GM23338 (cell line): ENCODE measurements at regions not wholly inside any gene's neighbourhood (a gene's known extent, or its start where the extent isn't known, plus 50 kb on each side); places are given as distances from the start of the nearest gene placed in this dataset.

ENCODE experiments used
- ATAC-seq: fragments of 200-7000 bp; cut with Tn5 transposase; 3 replicates; pipeline ENCODE4 v1.9.1; 2020
- DNase-seq: peaks from one replicate; pipeline ENCODE4 v3.0.0-alpha.2; 2015; ENCODE audit warnings: low spot score
- H2AFZ ChIP-seq: fragments of 200-600 bp; sonication (generic); 2 replicates; pipeline ENCODE4 v1.8.0; 2016; ENCODE audit warnings: antibody characterized with exemption, mild to moderate bottlenecking, moderate library complexity
- H3F3A ChIP-seq: fragments of 200-600 bp; sonication (generic); replicated peaks from 2 replicates; pipeline ENCODE4 v1.8.0; 2017; ENCODE audit warnings: antibody characterized with exemption, mixed run types, low read depth
- H3K27ac ChIP-seq: fragments of 200-600 bp; sonication (generic); 2 replicates; pipeline ENCODE4 v1.6.1; 2016; ENCODE audit warnings: low read depth
- H3K27me3 ChIP-seq: fragments of 200-600 bp; sonication (generic); 2 replicates; pipeline ENCODE4 v1.8.0; 2016; ENCODE audit warnings: mild to moderate bottlenecking, mixed run types, moderate library complexity; ENCODE audit not compliant: insufficient read depth
- H3K36me3 ChIP-seq: fragments of 200-600 bp; sonication (generic); 2 replicates; pipeline ENCODE4 v1.8.0; 2016; ENCODE audit warnings: mild to moderate bottlenecking; ENCODE audit not compliant: insufficient read depth
- H3K4me1 ChIP-seq: fragments of 200-600 bp; sonication (generic); 2 replicates; pipeline ENCODE4 v1.8.0; 2016; ENCODE audit warnings: mild to moderate bottlenecking, moderate library complexity; ENCODE audit not compliant: insufficient read depth
- H3K4me2 ChIP-seq: fragments of 200-600 bp; sonication (generic); 2 replicates; pipeline ENCODE4 v1.7.1; 2017; ENCODE audit warnings: mixed run types
- H3K4me3 ChIP-seq: fragments of 200-600 bp; sonication (generic); 2 replicates; pipeline ENCODE4 v1.6.1; 2016; ENCODE audit warnings: mixed run types
- H3K79me2 ChIP-seq: fragments of 200-600 bp; sonication (generic); replicated peaks from 2 replicates; pipeline ENCODE4 v1.8.0; 2017; ENCODE audit warnings: mild to moderate bottlenecking; ENCODE audit not compliant: insufficient read depth
- H3K9me2 ChIP-seq: fragments of 200-600 bp; sonication (generic); 2 replicates; pipeline ENCODE4 v1.8.0; 2017; ENCODE audit not compliant: insufficient read depth
- H4K20me1 ChIP-seq: fragments of 200-600 bp; sonication (generic); replicated peaks from 2 replicates; pipeline ENCODE4 v1.8.0; 2017; ENCODE audit warnings: mild to moderate bottlenecking; ENCODE audit not compliant: insufficient read depth
- H3K27ac Mint-ChIP-seq: 2 replicates; pipeline ENCODE4 v1.8.0; 2020; ENCODE audit warnings: inconsistent platforms, mild to moderate bottlenecking, moderate library complexity, mixed read lengths
- H3K27me3 Mint-ChIP-seq: 3 replicates; pipeline ENCODE4 v1.8.0; 2022; ENCODE audit warnings: low read depth, mild to moderate bottlenecking, moderate library complexity, mixed read lengths, inconsistent platforms; ENCODE audit not compliant: insufficient read depth, poor library complexity
- H3K36me3 Mint-ChIP-seq: 3 replicates; pipeline ENCODE4 v1.8.0; 2021; ENCODE audit warnings: low read depth, mild to moderate bottlenecking, inconsistent platforms, moderate library complexity, mixed read lengths
- H3K4me1 Mint-ChIP-seq: 3 replicates; pipeline ENCODE4 v1.8.0; 2020; ENCODE audit warnings: mild to moderate bottlenecking, inconsistent platforms, mixed read lengths
- H3K4me3 Mint-ChIP-seq: 3 replicates; pipeline ENCODE4 v1.8.0; 2021; ENCODE audit warnings: moderate library complexity, mild to moderate bottlenecking, inconsistent platforms, mixed read lengths
- H3K9me3 Mint-ChIP-seq: 3 replicates; pipeline ENCODE4 v1.8.0; 2020; ENCODE audit warnings: moderate library complexity, mild to moderate bottlenecking, inconsistent platforms, mixed read lengths
- EZH2 ChIP-seq: fragments of 200-600 bp; sonication (generic); IDR thresholded peaks from one replicate; pipeline ENCODE4 v1.8.0; 2017; ENCODE audit warnings: antibody characterized with exemption, mild to moderate bottlenecking, low read depth; ENCODE audit not compliant: unreplicated experiment
- EZH2phosphoT487 ChIP-seq: fragments of 200-600 bp; sonication (generic); IDR thresholded peaks from one replicate; pipeline ENCODE4 v1.8.1; 2018; ENCODE audit warnings: antibody characterized with exemption; ENCODE audit not compliant: unreplicated experiment
- NANOG ChIP-seq: IDR thresholded peaks from 2 replicates; pipeline ENCODE4 v1.6.1; 2016; ENCODE audit warnings: antibody characterized with exemption, borderline replicate concordance
- POLR2AphosphoS5 ChIP-seq: IDR thresholded peaks from 2 replicates; pipeline ENCODE4 v1.6.1; 2016; ENCODE audit warnings: antibody characterized with exemption, low read depth
- TF ChIP-seq, protein P1 (sequence below): IDR thresholded peaks from 2 replicates; pipeline ENCODE4 v1.6.1; 2016; ENCODE audit warnings: antibody characterized with exemption
- TF ChIP-seq, protein P2 (sequence below): fragments of 250-450 bp; sonication (Bioruptor Pico); IDR thresholded peaks from 2 replicates; pipeline ENCODE4 v1.5.0; 2020; ENCODE audit warnings: mild to moderate bottlenecking, moderate library complexity
- TF ChIP-seq, protein P3 (sequence below), 2 experiments: fragments of 200-600 bp in 1 of 2; sonication (generic) in 1 of 2; conservative IDR thresholded peaks; 2 replicates each; pipeline versions ENCODE4 v1.5.1 to v1.6.1; 2016 to 2017; ENCODE audit warnings: antibody characterized with exemption in 2 of 2, low read depth in 2 of 2, mild to moderate bottlenecking in 2 of 2, moderate library complexity in 1 of 2

DNA sequence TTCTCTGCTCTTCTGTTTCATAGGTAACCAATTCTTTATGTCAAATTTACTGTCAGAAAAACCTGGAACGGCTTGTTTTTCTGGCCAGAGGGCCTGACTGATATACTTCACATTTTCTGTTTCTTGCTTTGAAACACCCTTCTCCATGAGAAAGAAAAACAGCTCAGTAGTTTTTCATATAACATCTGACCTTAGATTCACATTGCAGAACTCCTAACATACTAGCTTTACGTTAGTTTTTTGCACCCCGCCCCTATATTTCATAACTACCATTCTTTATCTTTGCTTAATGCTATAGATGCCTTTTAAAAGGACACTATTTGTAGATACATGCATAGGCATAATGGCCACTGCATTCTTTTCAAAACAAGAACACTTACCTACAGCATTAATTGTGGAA lies 83.9 kb upstream of the TSC22D2 start:
- Mint-ChIP-seq H3K4me1 (peaks cover 7% of the 10 kb centered on the region), H3K9me3 (peaks cover 8% of the 10 kb centered on the region), H3K27me3 (no peaks in the 10 kb centered on the region), H3K36me3 (peaks cover 3% of the 10 kb centered on the region; the same call in 1 of the 3 replicates), H3K4me3 (no peak overlapping the region), H3K27ac (no peak overlapping the region)
- no peak for DNase-seq
- H3K79me2 ChIP-seq = no peaks in the 10 kb centered on the region
- ATAC-seq = no peak
- H3F3A ChIP-seq = no peaks in the 10 kb centered on the region
- H3K27me3 ChIP-seq = no peaks in the 10 kb centered on the region
- peak overlapping the region; percentile 75; the same call in 1 of the 2 replicates for H2AFZ ChIP-seq
- no peak overlapping the region for H3K4me3 ChIP-seq
- H3K27ac ChIP-seq = no peak overlapping the region
- H3K4me2 ChIP-seq = no peak overlapping the region
- H4K20me1 ChIP-seq = no peaks in the 10 kb centered on the region
- H3K9me2 ChIP-seq = 0 out of 2 replicates have a peak, but pooled peaks cover 4% of the 10 kb centered on the region
- no peaks in the 10 kb centered on the region for H3K36me3 ChIP-seq
- TF ChIP-seq, protein P1, sequence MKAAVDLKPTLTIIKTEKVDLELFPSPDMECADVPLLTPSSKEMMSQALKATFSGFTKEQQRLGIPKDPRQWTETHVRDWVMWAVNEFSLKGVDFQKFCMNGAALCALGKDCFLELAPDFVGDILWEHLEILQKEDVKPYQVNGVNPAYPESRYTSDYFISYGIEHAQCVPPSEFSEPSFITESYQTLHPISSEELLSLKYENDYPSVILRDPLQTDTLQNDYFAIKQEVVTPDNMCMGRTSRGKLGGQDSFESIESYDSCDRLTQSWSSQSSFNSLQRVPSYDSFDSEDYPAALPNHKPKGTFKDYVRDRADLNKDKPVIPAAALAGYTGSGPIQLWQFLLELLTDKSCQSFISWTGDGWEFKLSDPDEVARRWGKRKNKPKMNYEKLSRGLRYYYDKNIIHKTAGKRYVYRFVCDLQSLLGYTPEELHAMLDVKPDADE = no peak
- TF ChIP-seq, protein P2, sequence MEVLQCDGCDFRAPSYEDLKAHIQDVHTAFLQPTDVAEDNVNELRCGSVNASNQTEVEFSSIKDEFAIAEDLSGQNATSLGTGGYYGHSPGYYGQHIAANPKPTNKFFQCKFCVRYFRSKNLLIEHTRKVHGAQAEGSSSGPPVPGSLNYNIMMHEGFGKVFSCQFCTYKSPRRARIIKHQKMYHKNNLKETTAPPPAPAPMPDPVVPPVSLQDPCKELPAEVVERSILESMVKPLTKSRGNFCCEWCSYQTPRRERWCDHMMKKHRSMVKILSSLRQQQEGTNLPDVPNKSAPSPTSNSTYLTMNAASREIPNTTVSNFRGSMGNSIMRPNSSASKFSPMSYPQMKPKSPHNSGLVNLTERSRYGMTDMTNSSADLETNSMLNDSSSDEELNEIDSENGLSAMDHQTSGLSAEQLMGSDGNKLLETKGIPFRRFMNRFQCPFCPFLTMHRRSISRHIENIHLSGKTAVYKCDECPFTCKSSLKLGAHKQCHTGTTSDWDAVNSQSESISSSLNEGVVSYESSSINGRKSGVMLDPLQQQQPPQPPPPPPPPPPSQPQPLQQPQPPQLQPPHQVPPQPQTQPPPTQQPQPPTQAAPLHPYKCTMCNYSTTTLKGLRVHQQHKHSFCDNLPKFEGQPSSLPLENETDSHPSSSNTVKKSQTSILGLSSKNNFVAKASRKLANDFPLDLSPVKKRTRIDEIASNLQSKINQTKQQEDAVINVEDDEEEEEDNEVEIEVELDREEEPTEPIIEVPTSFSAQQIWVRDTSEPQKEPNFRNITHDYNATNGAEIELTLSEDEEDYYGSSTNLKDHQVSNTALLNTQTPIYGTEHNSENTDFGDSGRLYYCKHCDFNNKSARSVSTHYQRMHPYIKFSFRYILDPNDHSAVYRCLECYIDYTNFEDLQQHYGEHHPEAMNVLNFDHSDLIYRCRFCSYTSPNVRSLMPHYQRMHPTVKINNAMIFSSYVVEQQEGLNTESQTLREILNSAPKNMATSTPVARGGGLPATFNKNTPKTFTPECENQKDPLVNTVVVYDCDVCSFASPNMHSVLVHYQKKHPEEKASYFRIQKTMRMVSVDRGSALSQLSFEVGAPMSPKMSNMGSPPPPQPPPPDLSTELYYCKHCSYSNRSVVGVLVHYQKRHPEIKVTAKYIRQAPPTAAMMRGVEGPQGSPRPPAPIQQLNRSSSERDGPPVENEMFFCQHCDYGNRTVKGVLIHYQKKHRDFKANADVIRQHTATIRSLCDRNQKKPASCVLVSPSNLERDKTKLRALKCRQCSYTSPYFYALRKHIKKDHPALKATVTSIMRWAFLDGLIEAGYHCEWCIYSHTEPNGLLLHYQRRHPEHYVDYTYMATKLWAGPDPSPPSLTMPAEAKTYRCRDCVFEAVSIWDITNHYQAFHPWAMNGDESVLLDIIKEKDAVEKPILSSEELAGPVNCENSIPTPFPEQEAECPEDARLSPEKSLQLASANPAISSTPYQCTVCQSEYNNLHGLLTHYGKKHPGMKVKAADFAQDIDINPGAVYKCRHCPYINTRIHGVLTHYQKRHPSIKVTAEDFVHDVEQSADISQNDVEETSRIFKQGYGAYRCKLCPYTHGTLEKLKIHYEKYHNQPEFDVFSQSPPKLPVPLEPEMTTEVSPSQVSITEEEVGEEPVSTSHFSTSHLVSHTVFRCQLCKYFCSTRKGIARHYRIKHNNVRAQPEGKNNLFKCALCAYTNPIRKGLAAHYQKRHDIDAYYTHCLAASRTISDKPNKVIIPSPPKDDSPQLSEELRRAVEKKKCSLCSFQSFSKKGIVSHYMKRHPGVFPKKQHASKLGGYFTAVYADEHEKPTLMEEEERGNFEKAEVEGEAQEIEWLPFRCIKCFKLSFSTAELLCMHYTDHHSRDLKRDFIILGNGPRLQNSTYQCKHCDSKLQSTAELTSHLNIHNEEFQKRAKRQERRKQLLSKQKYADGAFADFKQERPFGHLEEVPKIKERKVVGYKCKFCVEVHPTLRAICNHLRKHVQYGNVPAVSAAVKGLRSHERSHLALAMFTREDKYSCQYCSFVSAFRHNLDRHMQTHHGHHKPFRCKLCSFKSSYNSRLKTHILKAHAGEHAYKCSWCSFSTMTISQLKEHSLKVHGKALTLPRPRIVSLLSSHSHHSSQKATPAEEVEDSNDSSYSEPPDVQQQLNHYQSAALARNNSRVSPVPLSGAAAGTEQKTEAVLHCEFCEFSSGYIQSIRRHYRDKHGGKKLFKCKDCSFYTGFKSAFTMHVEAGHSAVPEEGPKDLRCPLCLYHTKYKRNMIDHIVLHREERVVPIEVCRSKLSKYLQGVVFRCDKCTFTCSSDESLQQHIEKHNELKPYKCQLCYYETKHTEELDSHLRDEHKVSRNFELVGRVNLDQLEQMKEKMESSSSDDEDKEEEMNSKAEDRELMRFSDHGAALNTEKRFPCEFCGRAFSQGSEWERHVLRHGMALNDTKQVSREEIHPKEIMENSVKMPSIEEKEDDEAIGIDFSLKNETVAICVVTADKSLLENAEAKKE (CRISPR knock-in tag) = no peak
- TF ChIP-seq POLR2AphosphoS5 (no peak), EZH2 (no peak), NANOG (no peak), EZH2phosphoT487 (no peak)
- TF ChIP-seq, protein P3, sequence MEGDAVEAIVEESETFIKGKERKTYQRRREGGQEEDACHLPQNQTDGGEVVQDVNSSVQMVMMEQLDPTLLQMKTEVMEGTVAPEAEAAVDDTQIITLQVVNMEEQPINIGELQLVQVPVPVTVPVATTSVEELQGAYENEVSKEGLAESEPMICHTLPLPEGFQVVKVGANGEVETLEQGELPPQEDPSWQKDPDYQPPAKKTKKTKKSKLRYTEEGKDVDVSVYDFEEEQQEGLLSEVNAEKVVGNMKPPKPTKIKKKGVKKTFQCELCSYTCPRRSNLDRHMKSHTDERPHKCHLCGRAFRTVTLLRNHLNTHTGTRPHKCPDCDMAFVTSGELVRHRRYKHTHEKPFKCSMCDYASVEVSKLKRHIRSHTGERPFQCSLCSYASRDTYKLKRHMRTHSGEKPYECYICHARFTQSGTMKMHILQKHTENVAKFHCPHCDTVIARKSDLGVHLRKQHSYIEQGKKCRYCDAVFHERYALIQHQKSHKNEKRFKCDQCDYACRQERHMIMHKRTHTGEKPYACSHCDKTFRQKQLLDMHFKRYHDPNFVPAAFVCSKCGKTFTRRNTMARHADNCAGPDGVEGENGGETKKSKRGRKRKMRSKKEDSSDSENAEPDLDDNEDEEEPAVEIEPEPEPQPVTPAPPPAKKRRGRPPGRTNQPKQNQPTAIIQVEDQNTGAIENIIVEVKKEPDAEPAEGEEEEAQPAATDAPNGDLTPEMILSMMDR (conservative IDR thresholded peaks at IDR 0.05; ENCODE audit: low read depth in 2 of 2) = no peak
- H3K4me1 ChIP-seq = no peaks in the 10 kb centered on the region
